HG03097 (cell line): ENCODE measurements at regions not wholly inside any gene's neighbourhood (a gene's known extent, or its start where the extent isn't known, plus 50 kb on each side); places are given as distances from the start of the nearest gene placed in this dataset.
A peak's percentile ranks its signal among the peaks of the same experiment; 100 is the strongest.
"Not testable (repeated sequence)": the region's sequence is repeated elsewhere in the genome, so short reads cannot be mapped to it uniquely, and the experiment has no call there.

Experiments
- ATAC-seq: cut with Tn5 transposase; IDR thresholded peaks from one replicate; pipeline ENCODE4 v1.9.1; 2021; ENCODE audit not compliant: unreplicated experiment, low FRiP score

GRCh38 chr12:131578828-131579470 lies 131.9 kb upstream of the SFSWAP start:
- ATAC-seq, result no peak

- no peak for ATAC-seq
Measured at GRCh38 chr12:131583090-131583712, 127.7 kb upstream of the SFSWAP start.

GRCh38 chr12:131586269-131586668 lies 124.6 kb upstream of the SFSWAP start:
- ATAC-seq, result no peak

- no peak for ATAC-seq
Measured at GRCh38 chr12:131586761-131587160, 124.1 kb upstream of the SFSWAP start.

GRCh38 chr12:131587565-131587964 lies 123.3 kb upstream of the SFSWAP start:
- ATAC-seq, result no peak

- ATAC-seq, result no peak
Measured at GRCh38 chr12:131589221-131589897, 121.5 kb upstream of the SFSWAP start.

GRCh38 chr12:131589966-131590365 lies 120.9 kb upstream of the SFSWAP start:
- no peak for ATAC-seq

- ATAC-seq, result no peak
Measured at GRCh38 chr12:131591136-131591535, 119.8 kb upstream of the SFSWAP start.

GRCh38 chr12:131591714-131592709 lies 118.9 kb upstream of the SFSWAP start:
- ATAC-seq, result no peak

- peak; percentile 98 for ATAC-seq
Measured at GRCh38 chr12:131592972-131593371, 117.9 kb upstream of the SFSWAP start.

GRCh38 chr12:131593406-131593805 lies 117.5 kb upstream of the SFSWAP start:
- no peak for ATAC-seq

GRCh38 chr12:131596115-131596514 lies 114.8 kb upstream of the SFSWAP start:
- no peak for ATAC-seq

GRCh38 chr12:131597333-131597732 lies 113.6 kb upstream of the SFSWAP start:
- no peak for ATAC-seq

GRCh38 chr12:131598717-131599116 lies 112.2 kb upstream of the SFSWAP start:
- ATAC-seq, result no peak

GRCh38 chr12:131599190-131600159 lies 111.4 kb upstream of the SFSWAP start:
- ATAC-seq, result no peak

GRCh38 chr12:131600160-131600532 lies 110.7 kb upstream of the SFSWAP start:
- no peak for ATAC-seq

GRCh38 chr12:131601499-131601898 lies 109.4 kb upstream of the SFSWAP start:
- ATAC-seq, result not testable (repeated sequence)

- no peak for ATAC-seq
Measured at GRCh38 chr12:131603106-131603938, 107.6 kb upstream of the SFSWAP start.
